Tibial nerve (tissue), 3 donors: ENCODE measurements at regions not wholly inside any gene's neighbourhood (a gene's known extent, or its start where the extent isn't known, plus 50 kb on each side); places are given as distances from the start of the nearest gene placed in this dataset.
"Not testable (repeated sequence)": the region's sequence is repeated elsewhere in the genome, so short reads cannot be mapped to it uniquely, and the experiment has no call there.

Experiments
- CTCF ChIP-seq, 5 experiments: fragments of 200-600 bp in 3 of 5; fragments of 450-650 bp in 2 of 5; sonication (generic) in 3 of 5; IDR thresholded peaks; one replicate each; pipeline ENCODE4 v1.5.1; 2016 to 2019; ENCODE audit warnings: antibody characterized with exemption in 5 of 5, mild to moderate bottlenecking in 3 of 5, moderate library complexity in 2 of 5
- POLR2A ChIP-seq, 2 donors: fragments of 450-650 bp; IDR thresholded peaks; one replicate each; pipeline ENCODE4 v1.6.1; 2017; ENCODE audit warnings: antibody characterized with exemption in 2 of 2, mild to moderate bottlenecking in 2 of 2, moderate library complexity in 2 of 2

- not testable (repeated sequence) for TF ChIP-seq CTCF, POLR2A (IDR thresholded peaks at IDR 0.05)
Observed at GRCh38 chr6:28621268-28621667, 95.6 kb downstream of the GPX5 start.
